GM21825 (cell line): ENCODE measurements at regions not wholly inside any gene's neighbourhood (a gene's known extent, or its start where the extent isn't known, plus 50 kb on each side); places are given as distances from the start of the nearest gene placed in this dataset.

Source experiments
- ATAC-seq: cut with Tn5 transposase; IDR thresholded peaks from one replicate; pipeline ENCODE4 v1.9.1; 2021; ENCODE audit warnings: mild to moderate bottlenecking, moderate library complexity; ENCODE audit not compliant: unreplicated experiment

DNA sequence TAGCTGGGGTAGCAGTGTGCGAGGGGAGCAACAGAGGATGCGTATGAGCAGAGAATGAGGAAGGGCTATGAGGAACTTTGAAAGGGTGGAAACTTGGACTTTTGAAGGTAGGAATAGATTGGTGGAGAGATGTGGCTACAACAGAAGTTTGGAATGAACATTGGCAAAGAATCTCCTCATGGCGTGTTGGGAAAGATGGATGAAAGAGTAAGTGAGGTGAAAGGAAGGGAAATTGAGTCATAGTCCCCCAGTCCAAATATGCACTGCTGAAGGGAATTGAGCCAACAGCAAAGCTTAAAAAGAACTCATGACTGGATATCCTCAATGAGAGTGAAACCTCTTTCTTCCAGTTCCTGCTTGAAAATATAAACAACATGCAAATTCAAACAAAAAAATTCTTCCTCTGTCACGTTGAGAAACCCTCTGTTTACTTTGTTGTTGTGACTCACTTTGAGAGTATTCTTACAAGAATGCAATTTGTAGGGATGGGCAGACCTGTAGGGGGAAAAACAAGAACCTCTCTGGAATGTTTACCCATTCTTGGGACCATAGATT is 313.2 kb upstream of the KCNJ16 start:
- no peak for ATAC-seq

DNA sequence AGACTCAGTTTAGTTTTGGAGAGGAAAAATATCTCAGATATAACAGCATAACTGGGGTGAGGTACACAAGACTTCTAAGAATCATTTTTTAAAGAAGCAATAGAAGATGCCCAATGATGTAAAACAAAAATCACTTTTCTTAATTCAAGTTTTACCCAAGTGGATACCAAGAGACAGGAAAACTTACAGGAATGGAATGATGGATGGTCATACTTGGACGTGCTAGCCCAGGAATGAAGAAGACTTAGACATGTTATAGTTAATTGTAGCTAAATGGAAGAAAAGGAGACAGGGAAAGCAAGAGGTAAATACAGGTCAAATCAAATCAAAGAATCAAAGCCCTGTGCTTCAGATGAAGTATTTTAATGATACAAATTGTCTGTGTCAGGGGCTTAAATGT is 312.7 kb upstream of the KCNJ16 start:
- no peak for ATAC-seq

DNA sequence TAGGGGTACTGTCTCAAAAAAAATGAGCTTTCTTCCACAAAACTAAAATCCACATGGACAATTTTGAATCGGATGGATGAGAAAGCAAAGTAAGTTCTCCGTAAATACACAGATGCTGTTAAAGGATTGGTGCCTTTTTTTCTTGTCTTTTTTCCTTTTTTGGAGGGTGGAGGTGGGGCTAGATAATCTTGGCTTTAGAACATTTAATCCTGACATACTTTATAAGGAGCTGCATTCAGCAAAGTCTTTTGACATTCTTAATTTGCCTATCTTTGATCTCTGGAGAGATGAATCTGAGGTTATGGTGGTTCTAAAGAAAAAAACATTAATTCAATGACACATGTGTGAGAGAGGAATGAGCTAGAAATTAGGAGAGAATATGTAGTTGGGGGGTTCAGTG is 312.3 kb upstream of the KCNJ16 start:
- no peak for ATAC-seq

DNA sequence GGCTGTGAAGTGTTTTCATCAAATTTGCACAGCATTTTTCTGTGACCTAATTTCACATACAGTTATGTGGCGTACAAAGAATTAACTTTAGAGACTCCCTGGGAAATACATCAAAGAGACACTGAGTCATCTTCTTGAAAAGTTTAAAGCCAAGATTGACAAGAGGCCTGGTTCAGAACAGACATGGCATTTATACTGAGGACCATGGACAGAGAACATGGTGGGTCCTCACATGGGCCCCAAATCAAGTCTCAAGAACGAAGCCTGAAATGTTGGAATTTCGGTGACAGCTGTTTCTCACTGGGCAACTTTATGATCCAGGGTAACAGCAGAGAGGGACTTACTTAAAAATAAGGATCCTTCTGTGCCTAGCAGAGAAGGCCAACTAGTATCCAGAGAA is 311.5 kb upstream of the KCNJ16 start:
- no peak for ATAC-seq

DNA sequence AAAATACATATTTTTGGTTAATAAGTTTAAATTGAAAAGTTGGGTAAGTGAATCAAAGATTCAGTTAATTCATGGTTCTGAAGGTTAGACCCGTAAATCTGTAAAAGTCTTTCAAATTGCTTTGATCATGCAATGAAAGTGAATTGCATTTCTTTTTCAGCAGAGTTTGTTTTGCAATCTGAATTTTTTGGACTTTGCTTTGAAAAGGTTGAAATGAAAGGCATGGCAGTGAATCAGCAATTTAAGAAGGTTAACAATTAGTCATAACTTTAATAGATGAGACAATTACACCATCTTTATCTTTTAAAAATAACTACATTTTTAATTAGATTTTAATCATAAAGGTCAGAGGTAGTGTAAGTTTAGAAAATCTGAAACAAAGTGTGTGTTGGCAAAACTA is 310.9 kb upstream of the KCNJ16 start:
- no peak for ATAC-seq

DNA sequence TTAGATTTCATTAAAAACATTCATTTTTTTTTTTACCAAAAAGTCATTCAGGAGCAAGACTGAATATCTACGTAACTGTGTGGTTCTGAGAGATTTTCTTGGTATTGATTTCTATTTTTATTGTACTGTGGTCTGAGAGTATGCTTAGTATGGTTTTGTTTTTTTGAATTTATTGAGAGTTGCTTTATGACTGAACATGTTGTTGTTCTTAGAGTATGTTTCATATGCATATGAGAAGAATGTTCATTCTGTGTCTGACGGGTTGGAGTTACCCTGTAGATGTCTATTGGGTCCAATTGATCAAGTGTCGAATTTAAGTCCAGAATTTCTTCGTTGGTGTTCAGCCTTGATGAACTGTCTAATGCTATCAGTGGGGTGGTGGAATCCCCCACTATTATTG is 306.0 kb upstream of the KCNJ16 start:
- no peak for ATAC-seq

DNA sequence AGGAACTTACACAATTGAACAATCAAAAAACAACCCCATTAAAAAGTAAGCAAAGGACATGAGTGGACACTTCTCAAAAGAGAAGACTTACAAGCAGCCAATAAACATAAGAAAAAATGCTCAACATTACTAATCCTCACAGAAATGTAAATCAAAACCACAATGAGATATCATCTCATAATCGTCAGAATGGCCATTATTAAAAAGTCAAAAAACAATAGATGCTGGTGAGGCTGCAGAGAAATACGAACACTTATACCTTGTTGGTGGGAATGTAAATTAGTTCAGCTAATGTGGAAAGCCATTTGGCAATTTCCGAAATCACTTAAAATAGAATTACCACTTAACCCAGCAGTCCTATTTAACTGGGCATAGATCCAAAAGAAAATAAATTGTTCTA is 301.9 kb upstream of the KCNJ16 start:
- ATAC-seq, result no peak

DNA sequence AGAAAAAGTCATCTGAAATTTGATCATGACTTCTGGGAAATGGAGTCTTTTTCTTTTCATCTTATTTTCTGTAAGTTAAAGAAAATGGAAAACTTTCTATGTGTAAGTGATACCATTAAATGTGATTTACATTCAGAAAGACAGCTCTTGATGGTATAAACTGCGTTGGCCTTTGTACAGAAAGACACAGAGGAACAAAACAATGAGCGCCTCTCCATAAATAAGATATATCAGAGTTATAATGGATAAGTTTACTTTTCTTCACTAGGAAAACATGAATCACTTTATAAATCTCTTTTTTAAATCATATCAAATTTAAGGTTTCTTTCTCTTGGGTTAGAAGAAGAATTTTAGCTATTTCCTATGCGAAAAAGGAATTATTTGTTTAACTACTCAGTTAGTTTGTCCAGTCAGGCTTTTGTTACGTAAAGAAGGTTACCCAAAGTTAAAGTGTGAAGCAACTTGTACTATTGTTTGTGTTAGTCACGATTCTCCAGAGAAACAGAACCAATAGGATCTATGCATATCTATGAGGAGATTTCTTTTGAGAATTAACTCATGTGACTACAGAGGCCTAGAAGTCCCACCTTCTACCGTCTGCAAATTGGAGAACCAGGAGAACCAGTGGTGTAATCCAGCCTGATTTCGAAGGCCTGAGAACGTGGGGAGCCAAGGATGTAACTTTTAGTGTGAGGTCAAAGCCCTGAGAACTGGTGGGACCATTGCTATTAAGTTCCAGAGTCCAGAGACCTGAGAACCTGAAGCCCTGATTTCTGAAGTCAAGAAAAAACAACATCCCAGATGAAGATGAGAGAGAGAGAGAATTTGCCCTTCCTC is 295.4 kb upstream of the KCNJ16 start:
- no peak for ATAC-seq

DNA sequence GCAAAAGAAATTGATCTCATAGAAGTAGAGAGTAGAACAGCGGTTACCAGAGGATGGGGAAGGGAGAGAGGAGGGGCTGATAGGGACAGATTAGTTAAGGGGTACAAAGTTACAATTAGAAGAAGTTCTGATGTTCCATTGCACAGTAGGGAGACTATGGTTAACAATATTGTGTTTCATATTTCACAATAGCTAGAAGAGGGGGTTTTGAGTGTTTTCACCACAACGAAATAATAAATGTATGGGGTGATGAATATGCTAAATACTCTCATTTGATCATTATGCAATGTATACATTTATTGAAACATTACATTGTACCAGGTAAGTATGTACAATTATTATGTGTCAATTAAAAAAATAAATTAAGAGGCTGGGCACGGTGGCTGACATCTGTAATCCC is 291.2 kb upstream of the KCNJ16 start:
- ATAC-seq, result no peak

DNA sequence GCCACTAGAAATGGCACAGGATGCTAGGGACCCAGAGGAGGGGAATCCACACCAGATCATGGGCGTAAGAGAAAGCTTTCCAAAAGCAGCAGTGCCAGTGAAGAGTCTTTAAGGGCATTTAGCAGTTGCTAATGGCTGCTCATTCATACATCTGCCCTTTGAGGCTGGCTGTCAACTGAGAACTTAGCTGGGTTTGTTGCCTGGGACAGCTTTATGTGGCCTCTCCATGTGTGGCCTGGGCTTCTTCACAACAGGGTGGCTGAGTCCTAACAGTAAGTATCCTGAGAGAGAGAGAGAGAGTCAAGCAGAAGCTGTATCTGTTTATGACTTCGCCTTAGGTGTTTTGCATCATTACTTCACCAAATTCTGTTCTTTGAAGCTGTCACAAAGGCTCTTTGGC is 286.1 kb upstream of the KCNJ16 start:
- ATAC-seq, result no peak

DNA sequence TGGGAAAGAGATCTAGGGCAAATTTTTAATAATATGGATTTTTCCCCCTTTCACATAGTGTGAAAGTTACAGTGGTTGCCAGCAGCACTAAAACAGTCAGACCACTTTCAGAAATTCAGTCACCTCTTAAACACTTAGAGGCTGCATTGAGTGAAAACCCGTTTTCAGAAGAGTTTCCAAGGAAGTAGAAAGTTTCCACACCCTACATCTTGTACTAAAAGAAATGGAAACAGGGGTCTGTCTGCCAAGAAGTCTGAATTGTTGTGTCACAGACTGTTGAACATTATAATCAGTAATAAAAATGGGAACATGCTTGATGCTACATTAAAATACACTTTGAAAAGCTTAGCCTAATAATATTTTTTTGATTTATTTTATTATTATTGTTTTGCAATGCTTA is 278.9 kb upstream of the KCNJ16 start:
- no peak for ATAC-seq

DNA sequence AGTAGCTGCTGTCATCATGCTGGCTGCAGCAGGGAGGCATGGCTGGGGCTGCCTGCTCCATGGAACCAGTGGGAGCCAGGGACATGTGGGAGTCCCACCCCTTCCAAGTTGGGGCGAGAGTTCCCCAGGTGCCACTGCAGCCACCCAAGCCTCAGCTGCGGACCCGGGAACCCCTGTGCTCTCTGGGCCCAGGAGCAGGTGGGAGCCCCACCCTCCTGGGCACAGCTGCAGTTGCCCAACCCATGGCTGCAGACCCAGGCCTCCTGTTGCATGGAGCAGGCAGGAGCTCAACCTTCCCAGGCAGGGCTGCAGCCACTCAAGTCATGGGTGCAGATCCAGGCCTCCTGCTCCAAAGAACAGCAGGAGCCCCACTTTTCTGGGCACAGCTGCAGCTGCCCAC is 274.2 kb upstream of the KCNJ16 start:
- no peak for ATAC-seq

DNA sequence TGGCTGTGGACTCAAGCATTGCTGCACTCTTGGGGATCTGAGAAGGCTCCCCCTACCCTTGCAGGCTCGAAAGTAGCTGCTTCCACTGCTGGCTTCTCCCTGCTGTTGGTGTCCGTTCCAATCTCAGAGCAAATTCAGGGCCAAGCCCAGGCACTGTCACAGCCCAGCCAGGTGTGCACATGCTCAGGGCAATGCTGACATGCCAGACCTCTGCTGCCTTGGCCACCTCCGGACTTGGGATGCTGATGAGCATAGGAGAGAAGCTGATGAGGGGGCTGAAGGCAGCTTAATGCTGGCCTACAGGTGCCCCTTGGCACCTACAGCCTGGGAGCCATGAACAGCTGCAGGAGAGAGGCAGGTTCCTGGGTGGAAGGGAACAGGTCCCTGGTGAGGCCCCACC is 273.7 kb upstream of the KCNJ16 start:
- ATAC-seq, result no peak

DNA sequence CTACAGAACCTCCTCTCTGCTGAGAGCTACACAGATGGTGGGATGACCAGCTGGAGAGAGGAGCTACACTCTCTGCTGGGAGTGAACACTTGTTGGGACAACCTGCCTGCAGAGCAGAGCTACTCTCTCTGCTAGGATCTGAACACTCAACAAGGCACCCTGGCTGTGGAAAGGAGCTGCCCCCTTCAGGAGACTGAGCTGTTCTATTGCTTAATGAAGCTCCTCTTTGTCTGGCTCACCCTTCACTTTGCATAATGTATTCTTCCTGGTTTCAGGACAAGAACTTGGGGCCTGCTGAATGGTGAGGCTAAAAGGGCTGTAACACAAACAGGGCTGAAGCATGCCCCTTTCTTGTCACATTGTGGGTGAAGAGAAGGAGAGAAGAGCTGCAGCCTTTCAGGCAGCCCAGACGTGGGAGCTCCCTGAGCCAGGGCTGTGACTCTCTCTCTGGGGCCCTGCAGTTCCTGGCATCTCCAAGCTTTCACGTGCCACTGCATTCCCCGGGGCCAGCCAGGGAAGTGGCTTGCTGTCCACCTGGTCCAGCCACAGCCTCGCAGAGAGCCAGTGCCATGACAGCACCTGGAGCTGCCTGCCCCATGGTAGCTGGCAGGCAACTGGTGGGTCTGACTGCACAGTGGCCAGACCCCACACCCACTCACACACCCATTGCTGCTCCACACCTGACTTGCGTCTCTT is 272.8 kb upstream of the KCNJ16 start:
- ATAC-seq, result no peak

DNA sequence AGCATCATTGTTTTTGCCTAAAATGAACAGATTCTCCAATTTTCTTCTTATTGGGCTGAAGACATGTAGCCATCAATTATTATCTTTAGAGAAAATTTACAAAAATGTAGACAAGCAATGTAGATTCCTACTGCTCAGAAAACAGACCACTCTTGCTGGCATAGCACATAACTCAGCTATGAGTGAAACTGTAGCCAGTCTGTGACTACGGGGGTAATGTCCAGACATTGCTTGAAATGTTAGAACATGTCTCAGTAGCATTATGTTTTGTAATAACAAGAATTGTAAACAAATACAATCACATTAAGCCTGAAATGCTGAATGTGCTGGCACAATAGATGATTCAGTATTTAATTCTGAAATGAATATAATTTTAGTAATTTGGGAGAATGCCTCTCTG is 265.7 kb upstream of the KCNJ16 start:
- ATAC-seq, result no peak

DNA sequence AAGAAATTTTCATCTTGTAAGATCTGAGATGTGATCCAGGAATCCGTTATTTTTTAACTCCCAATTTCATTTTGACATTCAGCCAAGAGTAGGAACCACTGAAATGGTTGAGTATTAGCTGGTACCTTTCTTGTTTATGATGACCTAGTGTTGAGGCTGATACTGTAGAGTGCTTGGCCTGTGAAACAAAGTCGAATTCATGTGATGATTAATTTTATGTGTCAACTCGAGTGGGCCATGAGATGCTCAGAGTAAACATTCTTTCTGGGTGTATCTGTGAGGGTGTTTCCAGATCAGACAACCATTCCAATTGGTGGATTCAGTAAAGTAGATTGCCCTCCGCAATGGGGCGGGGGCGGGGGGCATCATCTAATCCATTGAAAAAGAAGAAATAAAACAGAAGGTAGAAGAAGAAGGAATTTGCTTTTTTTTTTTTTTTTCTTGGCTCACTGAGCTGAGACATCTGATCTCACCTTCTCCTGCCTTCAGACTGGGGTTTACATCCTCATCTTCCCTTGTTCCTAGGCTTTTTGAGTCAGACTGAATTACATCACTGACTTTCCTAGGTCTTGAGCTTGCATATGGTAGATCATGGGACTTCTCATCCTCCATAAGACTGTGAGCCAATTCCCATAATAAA is 264.6 kb upstream of the KCNJ16 start:
- no peak for ATAC-seq

DNA sequence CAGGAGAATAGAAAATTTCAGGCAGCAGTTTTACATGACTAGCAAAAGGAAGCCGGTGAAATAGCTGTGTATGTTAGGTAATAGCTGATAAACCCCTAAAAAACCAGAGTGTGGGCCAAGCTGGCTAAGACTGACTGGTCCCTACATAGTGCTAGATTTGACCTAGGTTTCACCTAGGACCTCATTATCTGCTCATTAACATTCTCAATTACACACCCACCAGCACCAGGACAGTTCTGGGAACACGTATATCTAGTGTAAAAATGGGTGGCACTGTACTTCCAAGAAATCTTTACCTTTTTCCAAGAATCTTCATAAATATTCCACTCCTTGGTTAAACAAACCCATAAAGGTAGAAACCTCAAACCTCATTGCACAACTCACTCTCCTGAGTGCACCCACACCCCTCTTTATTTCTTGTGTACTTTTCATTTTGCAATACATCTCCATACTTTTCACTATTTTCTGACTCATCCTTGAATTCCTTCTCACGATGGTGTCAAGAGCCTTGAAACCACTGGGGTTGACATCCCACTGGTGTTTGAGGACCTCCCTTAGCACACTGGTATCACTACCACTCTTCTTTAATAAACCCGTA is 262.7 kb upstream of the KCNJ16 start:
- ATAC-seq, result no peak

DNA sequence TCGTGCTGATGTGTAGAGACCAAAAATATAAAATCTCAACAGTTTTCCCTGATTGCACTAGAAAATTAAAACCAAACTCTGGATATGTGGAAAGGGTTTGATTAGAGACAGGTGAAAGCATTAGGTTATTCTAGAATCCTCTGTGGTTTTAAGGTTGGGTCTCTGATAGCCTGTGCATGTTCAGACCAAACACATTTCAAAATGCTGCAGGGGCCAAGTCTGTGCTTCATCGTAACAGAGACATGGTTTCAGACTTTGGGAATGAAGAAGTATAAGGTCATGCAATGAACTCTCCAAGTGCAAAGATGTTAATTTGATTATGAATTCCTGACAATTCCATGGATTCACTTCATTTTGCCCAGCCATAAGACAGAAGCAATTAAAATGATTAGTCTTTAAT is 261.0 kb upstream of the KCNJ16 start:
- ATAC-seq, result no peak

DNA sequence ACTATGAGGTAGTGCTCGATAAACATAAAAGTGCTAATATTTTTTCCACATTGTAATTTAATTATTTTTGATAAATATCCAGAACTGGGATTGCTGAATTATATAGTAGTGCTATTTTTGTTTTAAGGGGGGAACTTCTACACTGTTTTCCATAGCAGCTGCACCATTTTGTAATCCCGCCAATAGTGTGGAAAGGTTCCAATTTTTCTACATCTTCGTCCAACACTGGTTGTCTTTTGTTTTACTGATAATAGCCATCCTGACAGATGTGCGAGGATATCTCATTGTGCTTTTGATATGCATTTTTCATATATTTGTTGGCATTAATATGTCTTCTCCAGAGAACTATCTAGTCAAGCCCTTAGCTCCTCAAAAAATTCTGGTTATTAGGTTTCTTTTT is 259.6 kb upstream of the KCNJ16 start:
- ATAC-seq, result no peak

DNA sequence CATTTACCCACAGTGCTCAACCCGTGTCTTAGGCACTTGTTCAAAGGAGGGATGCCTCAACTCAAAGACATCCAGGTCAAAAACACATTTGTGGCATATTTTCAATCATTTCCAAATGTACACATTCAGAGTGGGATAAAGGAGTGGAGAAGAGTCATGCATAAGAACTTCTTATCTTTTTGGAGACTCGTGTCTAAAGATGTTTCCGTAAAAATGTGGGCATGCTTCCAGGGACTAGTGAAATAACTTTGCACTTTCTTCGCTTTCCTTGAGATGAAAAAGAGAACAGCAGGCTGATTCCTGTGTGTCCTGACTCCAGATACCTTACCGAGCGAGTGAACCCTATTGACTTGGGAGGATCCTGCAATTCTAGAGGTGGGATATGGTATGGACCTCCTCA is 256.6 kb upstream of the KCNJ16 start:
- no peak for ATAC-seq

DNA sequence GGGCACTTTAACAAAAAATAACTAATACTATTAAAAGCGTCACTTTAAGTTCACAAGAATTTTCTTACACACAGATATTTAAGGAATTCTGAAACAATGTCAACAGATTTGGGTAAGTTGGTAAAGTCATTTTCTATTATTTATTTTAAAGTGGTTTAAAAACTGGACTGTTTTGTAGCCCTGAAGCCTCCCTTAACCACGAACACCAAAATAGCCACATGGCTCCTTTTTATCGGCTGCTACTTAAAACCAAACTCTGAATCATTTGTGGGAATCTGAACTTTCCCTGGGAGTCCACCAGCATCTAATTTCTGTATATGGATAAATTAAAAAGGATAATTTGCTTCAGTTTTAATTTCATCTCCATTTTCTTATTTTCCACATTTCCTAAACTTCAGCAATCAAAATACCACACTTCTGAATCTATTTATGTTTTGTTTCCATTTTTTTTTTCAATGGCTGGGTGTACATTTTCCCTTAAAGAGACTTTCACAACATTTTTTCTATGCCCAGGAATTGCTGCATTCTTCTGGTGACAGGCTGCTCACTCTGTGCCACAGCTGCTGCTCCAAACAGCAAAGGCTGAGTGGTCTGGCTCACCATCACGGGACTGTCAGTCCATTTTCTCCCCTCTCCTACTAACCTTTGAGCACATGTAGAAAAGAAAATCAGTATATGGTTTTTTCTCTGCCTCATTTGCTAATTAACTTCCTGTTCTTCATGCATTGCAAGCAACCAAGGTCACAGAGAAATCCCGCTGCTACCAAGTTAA is 255.5 kb upstream of the KCNJ16 start:
- ATAC-seq, result no peak
